Kidney glomerular epithelial cell (primary cell): ENCODE measurements at regions not wholly inside any gene's neighbourhood (a gene's known extent, or its start where the extent isn't known, plus 50 kb on each side); places are given as distances from the start of the nearest gene placed in this dataset.

Source experiments
- DNase-seq: peaks from one replicate; lab custom pipeline; 2025; lab: John Stamatoyannopoulos, UW

DNA sequence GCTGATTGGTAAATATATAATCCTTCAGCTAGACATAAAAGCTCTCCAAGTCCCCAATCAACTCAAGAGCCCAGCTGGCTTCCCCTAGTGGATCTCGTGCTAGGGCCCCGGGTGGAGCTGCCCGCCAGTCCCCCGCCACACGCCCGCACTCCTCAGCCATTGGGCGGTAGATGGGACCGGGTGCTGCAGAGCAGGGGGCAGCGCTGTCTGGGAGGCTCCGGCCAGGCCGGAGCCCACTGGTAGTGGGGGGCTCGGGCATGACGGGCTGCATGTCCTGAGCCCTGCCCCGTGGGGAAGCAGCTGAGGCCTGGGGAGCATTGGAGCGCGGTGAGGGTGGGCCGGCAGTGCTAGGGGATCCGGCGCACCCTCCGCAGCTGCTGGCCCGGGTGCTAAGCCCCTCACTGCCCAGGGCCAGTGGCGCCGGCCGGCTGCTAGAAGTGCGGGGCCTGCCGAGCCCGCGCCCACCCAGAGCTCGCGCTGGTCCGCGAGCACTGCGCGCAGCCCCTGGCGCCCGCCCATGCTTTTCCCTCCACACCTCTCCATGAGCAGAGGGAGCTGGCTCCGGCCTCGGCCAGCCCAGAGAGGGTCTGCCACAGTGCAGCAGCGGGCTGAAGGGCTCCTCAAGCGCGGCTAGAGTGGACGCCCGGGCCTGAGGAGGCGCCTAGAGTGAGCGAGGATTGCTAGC is 1680.6 kb upstream of the RAG2 start:
- DNase-seq, result no peak

DNA sequence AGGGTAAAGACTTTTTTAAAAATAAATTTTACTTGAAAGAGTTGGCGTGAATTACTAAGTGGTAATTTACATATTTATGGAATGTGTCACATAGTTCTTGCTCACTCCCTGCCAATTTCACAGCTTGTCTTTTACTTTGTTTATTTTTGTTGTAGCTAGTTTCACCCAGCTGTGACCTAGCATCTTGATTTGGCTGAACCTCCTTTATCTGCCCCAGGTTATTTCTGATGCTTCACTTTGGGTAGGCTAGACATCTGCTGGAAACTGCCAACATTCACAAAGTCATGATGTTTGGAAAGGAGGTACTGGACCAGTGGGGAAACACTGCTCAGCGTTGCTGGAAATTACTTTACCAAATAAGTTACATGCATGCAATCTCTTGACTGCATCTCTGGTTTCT is 1676.0 kb upstream of the RAG2 start:
- peak; percentile 33 for DNase-seq

GRCh38 chr11:38272376-38272775 is 1674.3 kb upstream of the RAG2 start:
- no peak for DNase-seq

DNA sequence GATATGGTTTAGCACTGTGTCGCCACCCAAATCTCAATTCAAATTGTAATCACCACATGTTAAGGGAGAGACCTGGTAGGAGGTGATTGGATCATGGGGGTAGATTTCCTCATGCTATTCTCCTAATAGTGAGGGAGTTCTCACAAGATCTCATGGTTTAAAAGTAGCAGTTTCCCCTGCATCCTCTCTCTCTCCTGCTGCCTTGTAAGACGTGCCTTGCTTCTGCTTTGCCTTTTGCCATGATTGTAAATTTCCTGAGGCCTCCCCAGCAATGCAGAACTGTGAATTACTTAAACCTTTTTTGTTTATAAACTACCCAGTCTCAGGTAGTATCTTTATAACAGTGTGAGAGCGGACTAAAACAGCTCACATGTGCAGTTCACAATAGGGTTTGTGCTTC is 1668.7 kb upstream of the RAG2 start:
- DNase-seq, result no peak

GRCh38 chr11:38256436-38256835 is 1658.4 kb upstream of the RAG2 start:
- DNase-seq, result no peak

DNA sequence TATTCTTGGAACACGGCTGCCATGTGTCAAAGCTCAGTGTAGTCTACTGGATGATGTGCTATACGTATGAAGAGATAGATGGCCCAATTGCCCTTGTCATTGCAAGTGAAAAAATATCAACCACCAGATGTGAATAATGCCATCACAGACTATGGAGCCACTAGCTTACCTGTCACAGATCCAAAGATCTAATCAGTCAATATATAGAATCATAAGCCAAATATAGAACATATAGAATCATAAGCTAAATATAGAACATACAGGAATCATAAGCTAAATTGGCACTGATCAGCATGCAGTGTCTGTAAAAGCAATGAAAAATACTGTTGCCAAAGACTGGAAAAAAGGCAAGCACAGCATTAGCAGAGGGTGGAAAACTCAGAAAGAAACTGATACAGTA is 1656.9 kb upstream of the RAG2 start:
- DNase-seq, result no peak

DNA sequence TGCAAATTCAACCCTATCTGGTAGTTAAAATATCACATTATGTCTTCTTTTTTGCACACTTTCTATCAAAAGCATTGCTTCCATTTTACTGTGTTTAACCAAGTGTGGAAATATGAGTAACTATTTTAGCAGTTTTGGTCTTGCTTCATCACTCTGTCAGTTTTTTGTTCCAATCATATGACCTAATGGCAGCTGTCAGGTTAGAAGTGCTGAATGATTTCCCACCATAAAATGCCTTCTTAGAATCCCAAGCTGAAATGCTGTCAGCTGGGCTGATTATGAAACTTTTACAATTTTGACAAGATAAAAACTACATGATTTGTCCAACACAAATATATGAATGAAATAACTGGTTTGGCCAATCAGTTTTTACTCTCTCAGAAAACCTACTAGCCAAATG is 1654.6 kb upstream of the RAG2 start:
- peak; percentile 29 for DNase-seq

DNA sequence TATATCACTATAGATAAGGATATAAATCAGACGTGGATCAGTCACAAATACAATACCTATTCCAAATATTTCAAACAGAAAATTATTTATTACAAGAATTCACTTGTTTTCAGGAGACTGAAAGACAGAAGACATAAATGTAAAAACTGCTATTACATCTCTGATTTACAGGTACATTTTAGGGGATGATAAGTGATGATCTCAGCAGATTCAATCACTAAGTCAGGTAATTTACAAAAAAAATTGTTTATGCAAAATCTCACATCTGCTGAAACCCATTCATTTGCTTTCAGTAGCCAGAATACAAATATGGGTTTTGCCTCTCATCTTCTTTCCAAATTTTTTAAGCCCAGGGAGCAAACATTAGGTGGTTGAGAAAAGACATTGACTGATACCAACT is 1648.4 kb upstream of the RAG2 start:
- no peak for DNase-seq

DNA sequence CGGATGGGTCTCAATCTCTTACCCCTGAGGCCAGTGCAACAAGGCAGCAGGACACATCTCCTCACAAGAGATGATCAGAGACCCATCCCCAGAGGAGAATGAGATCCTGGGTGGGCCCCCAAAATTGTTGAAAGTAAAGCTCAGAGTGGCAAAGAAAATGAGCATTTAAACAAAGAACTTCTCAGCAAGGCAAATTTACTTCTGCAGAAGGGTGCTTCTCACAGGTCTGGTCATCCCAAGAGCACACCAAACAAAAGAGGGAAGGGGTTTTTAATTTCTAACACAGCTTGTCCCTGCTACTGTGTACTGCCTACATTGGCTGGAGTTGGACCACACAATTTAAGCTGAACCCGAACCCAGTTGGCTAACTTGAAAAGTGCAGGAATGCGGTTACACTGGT is 1628.6 kb upstream of the RAG2 start:
- DNase-seq, result no peak

- no peak for DNase-seq
These were observed 1623.3 kb upstream of the RAG2 start for GRCh38 chr11:38221295-38221694.

DNA sequence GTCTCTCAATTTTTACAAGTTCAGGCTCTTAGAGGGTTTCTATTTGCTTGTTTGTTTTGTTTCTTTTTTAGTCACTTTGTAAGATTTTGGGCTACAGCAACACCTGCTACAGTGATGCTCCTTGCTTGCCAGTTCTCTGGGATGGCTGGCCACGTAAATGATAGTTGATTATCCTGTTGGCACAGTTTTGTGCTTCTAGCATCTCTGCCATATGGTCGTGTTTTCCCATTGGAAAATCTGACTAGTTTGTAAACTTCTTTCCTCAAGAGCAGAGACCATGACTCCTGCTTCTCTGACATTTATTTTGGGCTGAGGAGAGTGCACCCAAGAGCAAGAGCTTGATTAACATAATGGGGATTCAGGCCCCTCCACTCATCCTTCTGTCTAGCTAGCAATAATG is 1621.6 kb upstream of the RAG2 start:
- no peak for DNase-seq

- no peak for DNase-seq
These were observed 1610.9 kb upstream of the RAG2 start for GRCh38 chr11:38208951-38209350.

DNA sequence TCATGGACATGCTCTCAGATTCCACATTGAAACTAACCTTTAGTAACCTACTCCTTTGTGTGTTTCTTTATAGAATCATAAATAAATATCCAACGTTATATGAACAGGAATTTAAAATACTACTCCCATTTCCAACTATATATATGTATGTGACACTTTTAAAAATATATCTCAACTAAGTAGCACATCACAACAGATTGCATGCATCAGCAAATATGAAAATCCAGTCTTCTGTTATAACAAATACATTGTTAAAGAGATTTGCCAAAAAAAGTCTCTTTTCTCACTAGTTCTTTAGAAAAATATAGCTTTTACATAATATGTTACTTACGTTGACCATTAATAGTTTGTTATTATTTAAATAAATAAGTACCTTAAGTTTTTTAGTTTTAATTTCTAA is 1608.6 kb upstream of the RAG2 start:
- no peak for DNase-seq

DNA sequence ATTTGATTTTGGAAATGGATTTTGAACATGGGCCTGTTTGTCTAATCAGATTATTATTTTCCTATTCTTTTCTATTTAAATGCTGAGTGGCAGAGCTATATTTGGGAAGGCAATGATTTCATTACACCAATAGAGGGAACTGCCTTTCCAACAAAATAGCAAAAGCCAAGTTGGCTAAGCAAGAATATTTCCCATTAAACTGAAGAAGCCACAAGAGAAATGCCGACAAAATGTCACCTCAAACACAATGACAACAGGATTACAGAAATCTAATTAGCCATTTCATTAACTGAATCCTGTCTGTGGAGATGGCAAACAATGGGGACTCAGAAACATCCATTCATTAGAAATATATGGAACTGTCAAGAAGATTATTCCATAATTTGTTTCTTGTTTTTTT is 1593.1 kb upstream of the RAG2 start:
- DNase-seq, result no peak

DNA sequence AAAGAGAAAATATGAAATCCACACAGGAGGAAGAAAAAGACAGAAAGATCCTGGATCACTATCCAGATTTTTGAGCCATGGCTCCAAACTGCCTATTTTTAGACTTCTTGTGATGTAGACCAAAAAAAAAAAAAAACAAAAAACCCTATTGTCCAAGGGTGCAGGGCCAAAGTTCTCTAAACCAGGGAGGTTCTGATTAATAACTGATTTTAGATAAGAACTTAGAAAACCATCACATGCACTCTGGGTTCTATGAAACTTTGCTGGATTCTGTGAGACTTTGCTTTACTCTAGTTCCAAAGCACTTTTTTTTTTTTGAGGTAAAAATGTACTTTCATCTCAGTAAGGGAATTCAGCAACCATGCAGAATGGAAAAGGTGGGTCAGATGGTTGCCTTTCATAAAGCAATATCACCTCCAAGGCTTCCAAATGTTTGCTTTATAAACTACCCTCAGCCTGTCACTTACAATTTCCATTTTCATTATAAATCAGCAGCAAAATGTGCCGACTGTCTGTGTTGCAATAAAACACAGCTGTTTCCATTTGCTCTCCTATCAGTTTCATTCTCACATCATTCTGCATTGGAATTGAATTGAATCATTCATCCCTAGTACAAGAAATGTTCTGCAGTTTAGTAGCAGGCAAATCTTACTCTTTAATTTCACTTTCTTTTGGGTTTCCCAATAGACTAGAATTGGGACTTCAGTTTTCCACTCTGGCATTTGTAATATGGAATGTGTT is 1584.3 kb upstream of the RAG2 start:
- DNase-seq, result no peak

DNA sequence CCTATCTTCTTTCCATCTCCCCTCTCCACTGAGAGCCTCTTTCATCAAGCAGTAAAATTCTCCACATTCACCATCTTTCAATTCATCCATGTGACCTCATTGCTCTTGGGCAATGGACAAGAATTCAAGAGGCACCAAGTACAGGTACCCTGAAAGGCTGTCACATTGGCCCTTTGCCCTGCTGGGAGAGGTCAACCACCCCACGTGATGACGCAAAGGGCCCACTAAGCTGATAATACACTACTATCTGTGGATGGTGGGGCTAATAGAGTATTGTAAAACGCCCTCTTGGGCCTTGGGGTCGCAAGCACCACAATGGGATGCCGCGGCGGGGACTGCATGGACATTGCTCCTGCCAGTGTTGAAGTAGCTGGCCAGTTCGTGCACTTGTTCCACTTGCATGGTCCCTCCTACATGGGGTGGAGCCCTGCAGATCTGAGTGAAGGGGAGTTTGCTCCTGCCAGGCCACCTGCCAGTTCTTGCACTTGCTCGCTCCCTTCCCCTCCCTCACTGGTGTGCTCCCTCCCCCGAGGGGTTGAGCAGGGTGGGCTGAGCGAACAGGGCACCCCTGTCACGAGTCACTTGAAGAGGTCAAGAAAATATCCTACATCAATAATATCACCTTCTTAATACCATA is 1578.8 kb upstream of the RAG2 start:
- no peak for DNase-seq

DNA sequence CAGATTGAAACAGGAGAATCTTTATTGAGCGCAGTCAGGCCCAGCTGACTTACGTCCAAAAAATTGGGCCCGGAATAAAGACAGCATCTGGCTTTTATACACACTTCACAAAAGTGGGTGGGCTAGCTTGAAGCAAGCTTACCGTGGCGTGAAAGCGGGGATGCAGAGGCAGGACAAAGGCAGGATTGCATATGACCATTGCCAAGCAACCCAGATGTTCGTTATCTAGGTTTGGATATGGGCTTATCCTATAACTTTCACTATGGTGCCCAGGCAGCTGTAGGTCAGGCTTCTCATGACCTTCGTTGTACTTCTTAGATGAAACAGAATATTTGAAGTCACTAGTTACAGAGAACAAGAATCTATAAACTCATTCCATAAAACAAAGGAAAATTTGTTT is 1575.6 kb upstream of the RAG2 start:
- no peak for DNase-seq

DNA sequence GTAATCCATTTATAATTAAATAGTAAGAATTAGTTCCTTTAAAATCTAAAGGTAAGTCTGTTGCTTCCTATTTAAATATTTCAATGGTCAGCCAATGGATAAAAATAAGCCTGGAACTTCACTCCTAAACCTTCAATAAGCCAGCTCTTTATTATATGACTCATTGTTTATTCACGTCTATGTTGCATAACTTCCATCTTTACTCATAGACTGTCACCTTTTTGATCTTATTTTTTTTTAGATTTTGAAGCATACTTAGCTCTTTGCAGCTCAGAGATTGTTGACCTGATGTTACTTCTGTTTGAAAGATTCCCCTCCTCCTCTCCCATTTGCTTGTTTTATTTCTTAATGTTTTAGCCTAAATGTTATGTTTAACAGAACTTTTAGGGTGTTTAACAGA is 1571.2 kb upstream of the RAG2 start:
- DNase-seq, result peak; percentile 79

DNA sequence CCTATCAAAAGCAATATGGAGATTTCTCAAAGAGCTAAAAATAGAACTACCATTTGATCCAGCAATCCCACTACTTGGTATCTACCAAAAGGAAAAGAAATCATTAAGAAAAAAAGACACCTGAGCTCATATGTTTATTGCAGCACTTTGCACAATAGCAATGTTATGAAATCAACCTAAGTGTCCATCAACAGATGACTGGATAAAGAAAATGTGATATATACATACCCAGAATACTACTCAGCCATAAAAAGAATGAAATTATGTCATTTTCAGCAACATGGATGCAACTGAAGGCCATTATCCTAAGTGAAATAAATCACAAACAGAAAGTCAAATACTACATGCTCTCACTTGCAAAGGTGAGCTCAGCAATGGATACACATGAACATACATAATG is 1565.5 kb upstream of the RAG2 start:
- DNase-seq, result no peak

DNA sequence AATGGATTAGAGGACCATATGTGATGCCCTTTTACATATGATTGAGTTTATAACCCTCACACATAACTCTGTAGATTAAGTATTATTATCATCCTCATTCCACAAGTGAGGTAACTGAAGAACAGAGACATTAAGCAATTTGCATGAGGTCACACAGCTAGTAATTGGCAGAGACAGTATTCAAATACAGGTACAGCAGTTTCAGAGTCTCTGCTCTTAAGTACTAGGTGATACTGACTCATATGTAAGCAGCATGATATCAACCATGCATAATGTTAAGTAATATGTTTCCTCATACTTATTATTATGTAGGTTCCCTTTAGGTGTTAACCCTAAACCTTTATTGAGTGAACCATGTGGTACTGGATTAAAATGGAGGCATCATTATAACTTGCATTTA is 1562.4 kb upstream of the RAG2 start:
- DNase-seq, result no peak

- no peak for DNase-seq
These were observed 1561.0 kb upstream of the RAG2 start for GRCh38 chr11:38159038-38159437.

DNA sequence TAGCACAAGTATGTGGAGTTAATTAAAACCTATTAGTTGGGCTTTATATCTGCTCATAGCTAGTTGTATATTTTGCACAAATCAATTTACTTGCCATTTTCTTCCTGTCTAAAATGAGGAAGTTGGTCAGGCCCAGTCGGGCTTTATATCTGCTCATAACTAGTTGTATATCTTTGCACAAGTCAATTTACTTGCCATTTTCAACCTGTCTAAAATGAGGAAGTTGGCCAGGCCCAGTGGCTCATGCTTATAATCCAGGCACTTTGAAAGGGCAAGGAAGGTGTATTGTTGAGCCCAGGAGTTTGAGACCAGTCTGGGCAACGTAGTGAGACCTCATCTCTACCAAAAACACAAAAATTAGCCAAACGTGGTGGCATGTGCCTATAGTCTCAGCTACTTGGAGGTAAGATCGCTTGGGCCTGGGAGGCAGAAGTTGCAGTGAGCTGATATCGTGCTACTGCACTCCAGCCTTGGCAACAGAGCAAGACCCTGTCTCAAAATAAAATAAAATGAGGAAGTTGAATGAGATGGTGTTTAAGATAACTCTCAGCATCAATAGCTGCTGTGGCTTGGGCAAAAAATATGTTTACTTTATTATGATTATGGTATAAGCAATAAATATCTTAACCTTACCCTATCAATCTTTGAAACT is 1558.6 kb upstream of the RAG2 start:
- DNase-seq, result no peak

DNA sequence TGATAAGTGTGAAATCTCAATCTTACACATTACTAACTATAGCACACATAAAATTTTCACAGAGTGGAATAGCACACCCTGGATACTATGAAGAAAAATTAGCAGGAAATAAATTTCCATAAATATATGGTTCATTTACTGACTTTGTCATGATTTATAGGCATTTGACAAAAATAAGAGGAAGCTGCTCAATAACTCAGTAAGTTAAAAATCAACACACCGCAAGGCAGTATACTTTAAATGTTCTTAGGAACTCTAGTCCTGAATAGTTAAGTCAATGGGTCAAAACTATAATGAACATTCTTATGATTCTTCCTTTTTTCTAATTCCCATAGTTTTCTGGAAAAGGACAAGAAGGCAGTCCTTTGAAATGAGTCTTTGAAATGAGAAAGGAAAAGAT is 1557.8 kb upstream of the RAG2 start:
- DNase-seq, result no peak
